ENCODE measurements at regions not wholly inside any gene's neighbourhood (a gene's known extent, or its start where the extent isn't known, plus 50 kb on each side); places are given as distances from the start of the nearest gene placed in this dataset.
A peak's percentile ranks its signal among the peaks of the same experiment; 100 is the strongest.

GRCh38 chr11:57116654-57117053 is 65.1 kb upstream of the LRRC55 start (continued):
- TF ChIP-seq ARID4B (CRISPR knock-in tag; IDR thresholded peaks at IDR 0.05): no peak
- TF ChIP-seq ZNF507 (tag; conservative IDR thresholded peaks at IDR 0.05): no peak
- TF ChIP-seq MAZ (CRISPR knock-in tag; conservative IDR thresholded peaks at IDR 0.05 in 1 of 2, IDR thresholded peaks at IDR 0.05 in 1 of 2): peak in 1 of 2 experiments; percentile 40; a peak in 1 of 4 replicates
- peak; percentile 78; the same call in 1 of the 2 replicates for TF ChIP-seq ESRRA (IDR thresholded peaks at IDR 0.05; ENCODE audit: borderline replicate concordance, low read depth)
- peak; percentile 30; the same call in 1 of the 2 replicates for TF ChIP-seq ZNF592 (IDR thresholded peaks at IDR 0.05)
- 0 out of 4 replicates have a peak, but pooled peaks have one; percentile 44 to 55 for TF ChIP-seq FOXA3 (CRISPR knock-in tag; conservative IDR thresholded peaks at IDR 0.05 in 1 of 2, IDR thresholded peaks at IDR 0.05 in 1 of 2)
- TF ChIP-seq ZFX (CRISPR knock-in tag; IDR thresholded peaks at IDR 0.05): no peak
- TF ChIP-seq CC2D1A (IDR thresholded peaks at IDR 0.05): 0 out of 2 replicates have a peak, but pooled peaks have one; percentile 30
